ENCODE measurements at regions not wholly inside any gene's neighbourhood (a gene's known extent, or its start where the extent isn't known, plus 50 kb on each side); places are given as distances from the start of the nearest gene placed in this dataset.

DNA sequence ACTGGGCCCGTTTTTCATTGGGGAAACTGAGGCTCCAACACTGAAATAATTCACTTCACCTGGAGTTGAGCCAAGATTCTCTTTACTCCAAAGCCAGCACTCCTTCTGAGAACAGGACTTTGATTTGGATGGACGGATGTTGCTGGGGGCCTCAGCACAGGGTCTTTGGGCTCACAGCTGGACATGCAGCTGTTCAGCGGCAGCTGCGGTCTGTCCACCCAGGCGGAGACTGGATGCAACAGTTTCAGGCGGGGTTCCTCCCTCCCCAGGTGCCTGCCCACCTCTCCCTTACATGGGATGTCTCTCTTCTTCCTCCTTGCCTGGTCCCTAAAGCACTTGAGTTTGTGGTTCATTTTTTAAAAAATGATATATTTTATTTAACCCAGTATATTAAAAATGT, 219.0 kb upstream of the IRX4 start:
- Histone ChIP-seq H3K9me3 (ENCODE audit: low read length) (no peaks in the 10 kb centered on the region), H3K27ac (ENCODE audit: low read length) (no peak overlapping the region), H3K4me3 (ENCODE audit: low read length) (no peak overlapping the region), H3K36me3 (ENCODE audit: insufficient read depth, low read length) (no peaks in the 10 kb centered on the region), H4K20me1 (ENCODE audit: insufficient read depth) (no peaks in the 10 kb centered on the region), H3K4me2 (ENCODE audit: low read length) (no peak overlapping the region), H3F3A (ENCODE audit: insufficient read depth, low read length, poor library complexity, severe bottlenecking) (no peaks in the 10 kb centered on the region), H3K79me2 (replicated peaks; ENCODE audit: insufficient read depth, low read length) (no peaks in the 10 kb centered on the region), H3K9me2 (ENCODE audit: insufficient read depth, low read length) (no peaks in the 10 kb centered on the region), H3K9ac (ENCODE audit: low read length) (no peak overlapping the region), H3K27me3 (ENCODE audit: insufficient read depth, low read depth, low read length) (no peaks in the 10 kb centered on the region), H2AFZ (ENCODE audit: low read depth, low read length) (no peak overlapping the region)
- TF ChIP-seq, protein P1, sequence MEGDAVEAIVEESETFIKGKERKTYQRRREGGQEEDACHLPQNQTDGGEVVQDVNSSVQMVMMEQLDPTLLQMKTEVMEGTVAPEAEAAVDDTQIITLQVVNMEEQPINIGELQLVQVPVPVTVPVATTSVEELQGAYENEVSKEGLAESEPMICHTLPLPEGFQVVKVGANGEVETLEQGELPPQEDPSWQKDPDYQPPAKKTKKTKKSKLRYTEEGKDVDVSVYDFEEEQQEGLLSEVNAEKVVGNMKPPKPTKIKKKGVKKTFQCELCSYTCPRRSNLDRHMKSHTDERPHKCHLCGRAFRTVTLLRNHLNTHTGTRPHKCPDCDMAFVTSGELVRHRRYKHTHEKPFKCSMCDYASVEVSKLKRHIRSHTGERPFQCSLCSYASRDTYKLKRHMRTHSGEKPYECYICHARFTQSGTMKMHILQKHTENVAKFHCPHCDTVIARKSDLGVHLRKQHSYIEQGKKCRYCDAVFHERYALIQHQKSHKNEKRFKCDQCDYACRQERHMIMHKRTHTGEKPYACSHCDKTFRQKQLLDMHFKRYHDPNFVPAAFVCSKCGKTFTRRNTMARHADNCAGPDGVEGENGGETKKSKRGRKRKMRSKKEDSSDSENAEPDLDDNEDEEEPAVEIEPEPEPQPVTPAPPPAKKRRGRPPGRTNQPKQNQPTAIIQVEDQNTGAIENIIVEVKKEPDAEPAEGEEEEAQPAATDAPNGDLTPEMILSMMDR (IDR thresholded peaks at IDR 0.05; ENCODE audit: poor library complexity, severe bottlenecking), result no peak
- TF ChIP-seq MXI1 (conservative IDR thresholded peaks at IDR 0.05; ENCODE audit: poor library complexity, severe bottlenecking) (no peak), EP300 (conservative IDR thresholded peaks at IDR 0.05; ENCODE audit: poor library complexity, severe bottlenecking) (no peak)
- TF ChIP-seq, protein P2, sequence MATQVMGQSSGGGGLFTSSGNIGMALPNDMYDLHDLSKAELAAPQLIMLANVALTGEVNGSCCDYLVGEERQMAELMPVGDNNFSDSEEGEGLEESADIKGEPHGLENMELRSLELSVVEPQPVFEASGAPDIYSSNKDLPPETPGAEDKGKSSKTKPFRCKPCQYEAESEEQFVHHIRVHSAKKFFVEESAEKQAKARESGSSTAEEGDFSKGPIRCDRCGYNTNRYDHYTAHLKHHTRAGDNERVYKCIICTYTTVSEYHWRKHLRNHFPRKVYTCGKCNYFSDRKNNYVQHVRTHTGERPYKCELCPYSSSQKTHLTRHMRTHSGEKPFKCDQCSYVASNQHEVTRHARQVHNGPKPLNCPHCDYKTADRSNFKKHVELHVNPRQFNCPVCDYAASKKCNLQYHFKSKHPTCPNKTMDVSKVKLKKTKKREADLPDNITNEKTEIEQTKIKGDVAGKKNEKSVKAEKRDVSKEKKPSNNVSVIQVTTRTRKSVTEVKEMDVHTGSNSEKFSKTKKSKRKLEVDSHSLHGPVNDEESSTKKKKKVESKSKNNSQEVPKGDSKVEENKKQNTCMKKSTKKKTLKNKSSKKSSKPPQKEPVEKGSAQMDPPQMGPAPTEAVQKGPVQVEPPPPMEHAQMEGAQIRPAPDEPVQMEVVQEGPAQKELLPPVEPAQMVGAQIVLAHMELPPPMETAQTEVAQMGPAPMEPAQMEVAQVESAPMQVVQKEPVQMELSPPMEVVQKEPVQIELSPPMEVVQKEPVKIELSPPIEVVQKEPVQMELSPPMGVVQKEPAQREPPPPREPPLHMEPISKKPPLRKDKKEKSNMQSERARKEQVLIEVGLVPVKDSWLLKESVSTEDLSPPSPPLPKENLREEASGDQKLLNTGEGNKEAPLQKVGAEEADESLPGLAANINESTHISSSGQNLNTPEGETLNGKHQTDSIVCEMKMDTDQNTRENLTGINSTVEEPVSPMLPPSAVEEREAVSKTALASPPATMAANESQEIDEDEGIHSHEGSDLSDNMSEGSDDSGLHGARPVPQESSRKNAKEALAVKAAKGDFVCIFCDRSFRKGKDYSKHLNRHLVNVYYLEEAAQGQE (IDR thresholded peaks at IDR 0.05; ENCODE audit: borderline replicate concordance), result no peak

DNA sequence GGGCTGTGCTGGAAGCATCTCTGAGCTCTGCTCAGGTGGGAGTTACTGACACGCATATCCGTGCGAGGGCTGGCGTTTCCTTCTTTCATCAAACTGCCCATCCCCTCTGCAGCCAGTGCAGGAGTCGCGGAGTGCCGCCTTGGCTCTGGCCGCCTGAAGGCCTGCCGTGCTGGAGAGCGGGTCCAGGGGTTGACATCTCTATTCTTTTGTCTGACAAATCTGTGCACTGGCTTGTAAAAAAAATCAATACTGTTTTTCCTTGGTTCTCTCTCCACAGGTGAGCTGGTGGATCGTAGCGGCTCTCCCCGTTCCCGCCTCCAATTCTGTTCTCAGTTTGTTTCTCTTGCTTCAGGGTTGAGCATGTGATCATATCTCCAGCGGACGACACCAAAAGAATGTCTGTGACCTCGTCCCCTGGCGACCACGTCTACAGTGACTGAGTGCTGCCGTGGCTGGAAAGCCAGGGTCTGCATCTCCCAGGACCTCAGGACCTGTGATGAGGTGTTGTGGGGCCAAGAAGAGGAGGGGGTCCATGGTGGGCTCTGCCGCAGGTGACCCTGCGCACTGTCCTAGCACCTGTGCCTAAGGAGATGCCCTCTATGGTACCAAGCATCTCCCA, 214.3 kb upstream of the IRX4 start:
- H3K4me3 ChIP-seq (ENCODE audit: low read length), result no peak overlapping the region
- no peaks in the 10 kb centered on the region for H3K9me2 ChIP-seq (ENCODE audit: insufficient read depth, low read length)
- H2AFZ ChIP-seq (ENCODE audit: low read depth, low read length), result no peak overlapping the region
- no peak overlapping the region for H3K27ac ChIP-seq (ENCODE audit: low read length)
- H3K9me3 ChIP-seq (ENCODE audit: low read length), result no peaks in the 10 kb centered on the region
- no peaks in the 10 kb centered on the region for H3F3A ChIP-seq (ENCODE audit: insufficient read depth, low read length, poor library complexity, severe bottlenecking)
- H3K4me2 ChIP-seq (ENCODE audit: low read length), result no peak overlapping the region
- H3K9ac ChIP-seq (ENCODE audit: low read length), result no peak overlapping the region
- no peaks in the 10 kb centered on the region for H3K79me2 ChIP-seq (replicated peaks; ENCODE audit: insufficient read depth, low read length)
- H4K20me1 ChIP-seq (ENCODE audit: insufficient read depth), result no peaks in the 10 kb centered on the region
- TF ChIP-seq TAF1 (IDR thresholded peaks at IDR 0.05; ENCODE audit: low read depth), result no peak
- TF ChIP-seq, protein P2 (IDR thresholded peaks at IDR 0.05; ENCODE audit: borderline replicate concordance), result no peak
- TF ChIP-seq POLR2AphosphoS5 (IDR thresholded peaks at IDR 0.05), result no peak
- TF ChIP-seq SMC3 (conservative IDR thresholded peaks at IDR 0.05; ENCODE audit: poor library complexity), result no peak
- no peak for TF ChIP-seq EZH2 (IDR thresholded peaks at IDR 0.05; ENCODE audit: borderline replicate concordance, insufficient read depth, low read length, poor library complexity, severe bottlenecking)
- TF ChIP-seq EP300 (conservative IDR thresholded peaks at IDR 0.05; ENCODE audit: poor library complexity, severe bottlenecking), result no peak
- TF ChIP-seq RAD21 (conservative IDR thresholded peaks at IDR 0.05), result no peak
- TF ChIP-seq, protein P1 (IDR thresholded peaks at IDR 0.05; ENCODE audit: poor library complexity, severe bottlenecking), result no peak
- TF ChIP-seq MXI1 (conservative IDR thresholded peaks at IDR 0.05; ENCODE audit: poor library complexity, severe bottlenecking), result no peak
- no peaks in the 10 kb centered on the region for H3K36me3 ChIP-seq (ENCODE audit: insufficient read depth, low read length)
- no peaks in the 10 kb centered on the region for H3K27me3 ChIP-seq (ENCODE audit: insufficient read depth, low read depth, low read length)

Data from neural cell (in vitro differentiated cells).